Adrenal gland (tissue), 5 donors: ENCODE measurements at regions not wholly inside any gene's neighbourhood (a gene's known extent, or its start where the extent isn't known, plus 50 kb on each side); places are given as distances from the start of the nearest gene placed in this dataset.

Source experiments
- CTCF ChIP-seq, 6 experiments: fragments of 450-650 bp in 4 of 6; fragments of 200-600 bp in 2 of 6; sonication (generic) in 1 of 6; IDR thresholded peaks; 1 replicate in 5 of 6; 2 replicates in 1 of 6; pipeline versions ENCODE4 v1.5.1 to v1.8.0; 2016 to 2021; ENCODE audit warnings: antibody characterized with exemption in 6 of 6, mild to moderate bottlenecking in 2 of 6, moderate library complexity in 1 of 6
- POLR2A ChIP-seq, 2 donors: fragments of 450-650 bp; IDR thresholded peaks; one replicate each; pipeline ENCODE4 v1.6.1; 2017; ENCODE audit warnings: antibody characterized with exemption in 2 of 2, mild to moderate bottlenecking in 2 of 2, moderate library complexity in 1 of 2
- donor health status: DM: no; HTN: no; CAD: no.

- TF ChIP-seq CTCF (IDR thresholded peaks at IDR 0.05) (no peak), POLR2A (IDR thresholded peaks at IDR 0.05) (no peak)
Measured at GRCh38 chr3:87414271-87414670, 137.9 kb upstream of the POU1F1 start.
